Ovary (tissue), 7 donors: ENCODE measurements at regions not wholly inside any gene's neighbourhood (a gene's known extent, or its start where the extent isn't known, plus 50 kb on each side); places are given as distances from the start of the nearest gene placed in this dataset.

Experiments
- DNase-seq, 5 donors: peaks; one replicate each; pipeline ENCODE4 v3.0.0-alpha.2; 2019 to 2020
- H3K27ac ChIP-seq, 2 donors: fragments of 200-600 bp; one replicate each; pipeline versions ENCODE4 v1.5.1 to v1.8.0; 2019 to 2022
- H3K27me3 ChIP-seq: fragments of 200-600 bp; one replicate; pipeline ENCODE4 v1.8.0; 2022
- H3K36me3 ChIP-seq: fragments of 200-600 bp; sonication (generic); one replicate; pipeline ENCODE4 v1.5.1; 2019
- H3K4me1 ChIP-seq: one replicate; pipeline ENCODE4 v1.8.1; 2013; ENCODE audit warnings: mild to moderate bottlenecking, moderate library complexity; ENCODE audit not compliant: insufficient read depth
- H3K4me3 ChIP-seq: fragments of 200-600 bp; sonication (generic); one replicate; pipeline ENCODE4 v1.5.1; 2017
- H3K9me3 ChIP-seq, 2 donors: fragments of 200-600 bp in 1 of 2; sonication (generic) in 1 of 2; one replicate each; pipeline versions ENCODE4 v1.5.1 to v1.8.1; 2013 to 2019; ENCODE audit warnings: mild to moderate bottlenecking in 1 of 2, moderate library complexity in 1 of 2
- CTCF ChIP-seq, 3 donors: fragments of 450-650 bp in 2 of 3; fragments of 200-600 bp in 1 of 3; IDR thresholded peaks; one replicate each; pipeline versions ENCODE4 v1.5.1 to v1.8.0; 2016 to 2022; ENCODE audit warnings: antibody characterized with exemption in 3 of 3, mild to moderate bottlenecking in 1 of 3
- EP300 ChIP-seq: sonication (generic); formaldehyde crosslinking; IDR thresholded peaks from one replicate; pipeline ENCODE4 v1.6.1; 2017; ENCODE audit warnings: antibody characterized with exemption
- POLR2A ChIP-seq: fragments of 450-650 bp; IDR thresholded peaks from one replicate; pipeline ENCODE4 v1.6.1; 2017; ENCODE audit warnings: antibody characterized with exemption, mild to moderate bottlenecking, moderate library complexity
- WGBS, 3 donors: extraction: QIAGEN DNeasy Blood & Tissue Kit in 1 of 3; methylation state at CpG; one replicate each; pipeline versions ENCODE4 v1.1.5 to v1.1.7; 2013 to 2017; 5-methylcytosine and 5-hydroxymethylcytosine counted together
- intact Hi-C, 4 donors: fragments of 100-400 bp; cut with DNase I; formaldehyde crosslinking; loops; one replicate each; pipeline versions ENCODE4 v1.11.0 to v1.15.1; 2022 to 2023
- donor health status: DM: no; HTN: no; CAD: no; lungs with moderate emphysema.
- donor health status: DM: no; HTN: no; CAD: no.
- donor health status: Bipolar disorder and iron deficiency.
- donor health status: DM: no; HTN: no; CAD: no.
- donor health status: DM: yes; HTN: yes; CAD: no.

GRCh38 chr4:17153572-17153971 is 255.1 kb upstream of the LDB2 start:
- Histone ChIP-seq H3K4me1 (no peaks in the 10 kb centered on the region), H3K36me3 (no peaks in the 10 kb centered on the region), H3K4me3 (no peak overlapping the region), H3K27ac (no peak overlapping the region), H3K27me3 (no peaks in the 10 kb centered on the region), H3K9me3 (no peaks in the 10 kb centered on the region)
- 87 to 92% (median 90%) methylated on average over 6 of the region's 6 CpGs for WGBS, 3 donors
- intact Hi-C loops = no loop called here
- no peak for DNase-seq
- TF ChIP-seq EP300 (no peak), CTCF (IDR thresholded peaks at IDR 0.05) (no peak), POLR2A (no peak)

- Histone ChIP-seq H3K4me1 (no peaks in the 10 kb centered on the region), H3K4me3 (no peak overlapping the region), H3K27ac (no peak overlapping the region), H3K9me3 (no peaks in the 10 kb centered on the region), H3K27me3 (no peaks in the 10 kb centered on the region), H3K36me3 (no peaks in the 10 kb centered on the region)
- intact Hi-C loops = no loop called here
- TF ChIP-seq POLR2A = no peak
- WGBS, 3 donors = 41 to 54% (median 49%) methylated on average over 6 of the region's 6 CpGs
- no peak for DNase-seq
Observed at GRCh38 chr4:17152941-17153540, 254.6 kb upstream of the LDB2 start.

- Histone ChIP-seq H3K4me1 (no peaks in the 10 kb centered on the region), H3K9me3 (peaks cover 0 to 4% of the 10 kb centered on the region in 2 donors), H3K36me3 (no peaks in the 10 kb centered on the region), H3K27ac (no peak overlapping the region), H3K4me3 (no peak overlapping the region), H3K27me3 (no peaks in the 10 kb centered on the region)
- DNase-seq = no peak
- intact Hi-C loops = no loop called here
- TF ChIP-seq CTCF (IDR thresholded peaks at IDR 0.05) = no peak
- no peak for TF ChIP-seq EP300
- TF ChIP-seq POLR2A = no peak
Observed at GRCh38 chr4:17142232-17142711, 243.8 kb upstream of the LDB2 start.

GRCh38 chr4:17138847-17139246 is 240.4 kb upstream of the LDB2 start:
- intact Hi-C loops = no loop called here
- Histone ChIP-seq H3K36me3 (no peaks in the 10 kb centered on the region), H3K9me3 (peaks cover 0 to 4% of the 10 kb centered on the region in 2 donors), H3K27ac (no peak overlapping the region), H3K27me3 (no peaks in the 10 kb centered on the region), H3K4me1 (no peaks in the 10 kb centered on the region), H3K4me3 (no peak overlapping the region)
- TF ChIP-seq POLR2A = no peak
- TF ChIP-seq EP300 = no peak
- TF ChIP-seq CTCF (IDR thresholded peaks at IDR 0.05) = no peak
- no peak for DNase-seq

GRCh38 chr4:17134565-17134964 is 236.1 kb upstream of the LDB2 start:
- Histone ChIP-seq H3K36me3 (no peaks in the 10 kb centered on the region), H3K4me3 (no peak overlapping the region), H3K27ac (no peak overlapping the region), H3K9me3 (peaks cover 0 to 4% of the 10 kb centered on the region in 2 donors), H3K27me3 (no peaks in the 10 kb centered on the region), H3K4me1 (no peaks in the 10 kb centered on the region)
- no peak for DNase-seq
- TF ChIP-seq CTCF (IDR thresholded peaks at IDR 0.05) (no peak), POLR2A (no peak), EP300 (no peak)
- intact Hi-C loops = no loop called here
